GM23248 (cell line): ENCODE measurements at regions not wholly inside any gene's neighbourhood (a gene's known extent, or its start where the extent isn't known, plus 50 kb on each side); places are given as distances from the start of the nearest gene placed in this dataset.

Experiments
- EZH2 ChIP-seq: fragments of 200-600 bp; sonication (generic); IDR thresholded peaks from 2 replicates; pipeline ENCODE4 v1.6.1; 2018; ENCODE audit warnings: antibody characterized with exemption, mild to moderate bottlenecking; ENCODE audit not compliant: insufficient read depth, poor library complexity, severe bottlenecking
- EZH2phosphoT487 ChIP-seq: fragments of 200-600 bp; sonication (generic); IDR thresholded peaks from 2 replicates; pipeline ENCODE4 v1.6.1; 2018; ENCODE audit warnings: antibody characterized with exemption, moderate library complexity, mild to moderate bottlenecking, low read depth; ENCODE audit not compliant: insufficient read depth

DNA sequence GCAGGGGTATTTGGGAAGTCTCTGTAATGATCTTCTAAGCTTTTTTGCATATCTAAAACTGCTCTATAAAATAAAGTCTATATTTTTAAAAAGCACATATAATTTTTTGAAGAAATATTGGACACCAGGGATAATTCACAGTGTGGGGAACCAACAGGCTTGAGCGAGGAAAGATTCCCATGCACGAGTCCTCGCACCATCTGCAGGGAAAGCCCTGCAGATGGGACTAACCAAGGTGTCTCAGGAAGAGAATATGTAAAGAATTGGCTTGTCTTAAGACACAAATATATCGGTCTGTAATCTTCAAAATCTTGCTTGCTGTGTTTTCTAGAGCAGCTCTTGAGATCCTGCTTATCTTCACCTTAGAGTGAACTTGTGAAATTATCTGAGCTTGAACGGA, 77.2 kb upstream of the SEMA6D start:
- TF ChIP-seq EZH2phosphoT487: no peak
- no peak for TF ChIP-seq EZH2
